HepG2 (cell line): ENCODE measurements at regions not wholly inside any gene's neighbourhood (a gene's known extent, or its start where the extent isn't known, plus 50 kb on each side); places are given as distances from the start of the nearest gene placed in this dataset.

Experiments
- ETV6 ChIP-seq: sonication (generic); formaldehyde crosslinking; conservative IDR thresholded peaks from 2 replicates; pipeline ENCODE4 v1.4.0; 2020; ENCODE audit warnings: missing genetic modification reagents
- NR2F1 ChIP-seq, 2 experiments: fragments of 450-650 bp in 1 of 2; formaldehyde crosslinking in 1 of 2; IDR thresholded peaks; 2 replicates each; pipeline versions ENCODE4 v1.5.0 to v1.6.1; 2016 to 2020; ENCODE audit warnings: mild to moderate bottlenecking in 1 of 2, missing compliant biosample characterization in 1 of 2, missing genetic modification reagents in 1 of 2, moderate library complexity in 1 of 2
- POLR2A ChIP-seq, 2 experiments: IDR thresholded peaks; 2 replicates each; pipeline ENCODE4 v1.6.1; 2011; ENCODE audit warnings: low read depth in 2 of 2, low read length in 2 of 2, mild to moderate bottlenecking in 1 of 2, moderate library complexity in 1 of 2; ENCODE audit not compliant: insufficient read depth in 1 of 2
- RARG ChIP-seq: sonication (generic); formaldehyde crosslinking; IDR thresholded peaks from 2 replicates; pipeline ENCODE4 v1.4.0; 2020; ENCODE audit warnings: low read depth, mild to moderate bottlenecking, missing genetic modification reagents
- ZFX ChIP-seq: sonication (generic); formaldehyde crosslinking; IDR thresholded peaks from 2 replicates; pipeline ENCODE4 v1.4.0; 2020; ENCODE audit warnings: mild to moderate bottlenecking, low read depth, missing genetic modification reagents, moderate library complexity
- TF ChIP-seq, protein P1 (sequence below): sonication (generic); formaldehyde crosslinking; IDR thresholded peaks from 2 replicates; pipeline ENCODE4 v1.4.0; 2020; ENCODE audit warnings: missing genetic modification reagents
- TF ChIP-seq, protein P2 (sequence below): sonication (generic); formaldehyde crosslinking; IDR thresholded peaks from 2 replicates; pipeline ENCODE4 v1.8.1; 2022; ENCODE audit warnings: low read depth, mild to moderate bottlenecking, missing genetic modification reagents

DNA sequence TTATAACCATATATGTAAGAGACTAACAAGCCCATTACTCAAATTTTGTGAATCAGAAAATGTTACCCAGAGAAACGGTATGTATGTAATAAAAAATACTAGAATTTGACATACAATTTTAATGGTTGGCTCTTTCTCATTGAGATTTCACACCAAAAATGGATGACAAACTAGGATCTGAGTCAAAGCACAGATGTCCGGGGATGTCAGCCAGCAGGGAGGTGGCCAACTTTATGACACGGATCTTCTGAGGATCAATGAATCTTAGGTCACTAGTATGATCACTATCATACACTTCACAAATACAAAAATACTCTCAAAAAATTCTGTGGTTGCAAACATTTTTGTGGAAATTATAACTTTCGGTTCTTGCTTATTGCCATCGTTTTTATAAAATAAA lies 173.5 kb upstream of the NFE2L3 start:
- TF ChIP-seq, protein P1, sequence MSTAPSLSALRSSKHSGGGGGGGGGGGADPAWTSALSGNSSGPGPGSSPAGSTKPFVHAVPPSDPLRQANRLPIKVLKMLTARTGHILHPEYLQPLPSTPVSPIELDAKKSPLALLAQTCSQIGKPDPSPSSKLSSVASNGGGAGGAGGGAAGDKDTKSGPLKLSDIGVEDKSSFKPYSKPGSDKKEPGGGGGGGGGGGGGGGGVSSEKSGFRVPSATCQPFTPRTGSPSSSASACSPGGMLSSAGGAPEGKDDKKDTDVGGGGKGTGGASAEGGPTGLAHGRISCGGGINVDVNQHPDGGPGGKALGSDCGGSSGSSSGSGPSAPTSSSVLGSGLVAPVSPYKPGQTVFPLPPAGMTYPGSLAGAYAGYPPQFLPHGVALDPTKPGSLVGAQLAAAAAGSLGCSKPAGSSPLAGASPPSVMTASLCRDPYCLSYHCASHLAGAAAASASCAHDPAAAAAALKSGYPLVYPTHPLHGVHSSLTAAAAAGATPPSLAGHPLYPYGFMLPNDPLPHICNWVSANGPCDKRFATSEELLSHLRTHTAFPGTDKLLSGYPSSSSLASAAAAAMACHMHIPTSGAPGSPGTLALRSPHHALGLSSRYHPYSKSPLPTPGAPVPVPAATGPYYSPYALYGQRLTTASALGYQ (CRISPR knock-in tag) = no peak
- TF ChIP-seq POLR2A (IDR thresholded peaks at IDR 0.05; ENCODE audit: insufficient read depth in 1 of 2, low read depth in 2 of 2, low read length in 2 of 2) (no peak), ETV6 (CRISPR knock-in tag) (no peak), ZFX (CRISPR knock-in tag) (no peak), NR2F1 (CRISPR knock-in tag; IDR thresholded peaks at IDR 0.05) (no peak), RARG (CRISPR knock-in tag) (no peak)
- TF ChIP-seq, protein P2, sequence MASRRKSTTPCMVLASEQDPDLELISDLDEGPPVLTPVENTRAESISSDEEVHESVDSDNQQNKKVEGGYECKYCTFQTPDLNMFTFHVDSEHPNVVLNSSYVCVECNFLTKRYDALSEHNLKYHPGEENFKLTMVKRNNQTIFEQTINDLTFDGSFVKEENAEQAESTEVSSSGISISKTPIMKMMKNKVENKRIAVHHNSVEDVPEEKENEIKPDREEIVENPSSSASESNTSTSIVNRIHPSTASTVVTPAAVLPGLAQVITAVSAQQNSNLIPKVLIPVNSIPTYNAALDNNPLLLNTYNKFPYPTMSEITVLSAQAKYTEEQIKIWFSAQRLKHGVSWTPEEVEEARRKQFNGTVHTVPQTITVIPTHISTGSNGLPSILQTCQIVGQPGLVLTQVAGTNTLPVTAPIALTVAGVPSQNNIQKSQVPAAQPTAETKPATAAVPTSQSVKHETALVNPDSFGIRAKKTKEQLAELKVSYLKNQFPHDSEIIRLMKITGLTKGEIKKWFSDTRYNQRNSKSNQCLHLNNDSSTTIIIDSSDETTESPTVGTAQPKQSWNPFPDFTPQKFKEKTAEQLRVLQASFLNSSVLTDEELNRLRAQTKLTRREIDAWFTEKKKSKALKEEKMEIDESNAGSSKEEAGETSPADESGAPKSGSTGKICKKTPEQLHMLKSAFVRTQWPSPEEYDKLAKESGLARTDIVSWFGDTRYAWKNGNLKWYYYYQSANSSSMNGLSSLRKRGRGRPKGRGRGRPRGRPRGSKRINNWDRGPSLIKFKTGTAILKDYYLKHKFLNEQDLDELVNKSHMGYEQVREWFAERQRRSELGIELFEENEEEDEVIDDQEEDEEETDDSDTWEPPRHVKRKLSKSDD (CRISPR knock-in tag) = no peak
